ENCODE measurements at regions not wholly inside any gene's neighbourhood (a gene's known extent, or its start where the extent isn't known, plus 50 kb on each side); places are given as distances from the start of the nearest gene placed in this dataset.
A peak's percentile ranks its signal among the peaks of the same experiment; 100 is the strongest.

- no peak overlapping the region for H3K4ac ChIP-seq (ENCODE audit: low read depth, low read length)
- H3K9ac ChIP-seq (ENCODE audit: low read length): no peak overlapping the region
- no peak overlapping the region for H2AK5ac ChIP-seq (ENCODE audit: low read length)
- H3K56ac ChIP-seq (ENCODE audit: low read length): no peak overlapping the region
- H3K27ac ChIP-seq (ENCODE audit: low read depth, low read length): no peak overlapping the region
- no peak overlapping the region for H2BK120ac ChIP-seq (ENCODE audit: low read depth, low read length)
- H2BK15ac ChIP-seq (replicated peaks; ENCODE audit: low read depth): no peak overlapping the region
- peaks cover 2% of the 10 kb centered on the region for H3K4me1 ChIP-seq (ENCODE audit: control insufficient read depth, low read depth, low read length)
- H4K8ac ChIP-seq (ENCODE audit: low read depth, low read length): no peak overlapping the region
- H4K5ac ChIP-seq (ENCODE audit: low read length): no peak overlapping the region
- DNase-seq: no peak
- no peak overlapping the region for H3K23ac ChIP-seq (ENCODE audit: low read length)
- H3K4me3 ChIP-seq (ENCODE audit: low read length): no peak overlapping the region
- no peak overlapping the region for H2BK5ac ChIP-seq (ENCODE audit: low read length)
- H3K4me2 ChIP-seq (ENCODE audit: low read length): no peak overlapping the region
- no peaks in the 10 kb centered on the region for H3K36me3 ChIP-seq (ENCODE audit: control insufficient read depth, insufficient read depth, low read length)
- H3K79me2 ChIP-seq (ENCODE audit: control insufficient read depth, insufficient read depth, low read length): no peaks in the 10 kb centered on the region
- H3K18ac ChIP-seq (ENCODE audit: low read length): no peak overlapping the region
- no peaks in the 10 kb centered on the region for H3K27me3 ChIP-seq (ENCODE audit: insufficient read depth, low read length, poor library complexity)
- no peaks in the 10 kb centered on the region for H3K79me1 ChIP-seq (ENCODE audit: low read length)
Measured at GRCh38 chr7:94264756-94265155, 129.9 kb upstream of the COL1A2 start.

DNA sequence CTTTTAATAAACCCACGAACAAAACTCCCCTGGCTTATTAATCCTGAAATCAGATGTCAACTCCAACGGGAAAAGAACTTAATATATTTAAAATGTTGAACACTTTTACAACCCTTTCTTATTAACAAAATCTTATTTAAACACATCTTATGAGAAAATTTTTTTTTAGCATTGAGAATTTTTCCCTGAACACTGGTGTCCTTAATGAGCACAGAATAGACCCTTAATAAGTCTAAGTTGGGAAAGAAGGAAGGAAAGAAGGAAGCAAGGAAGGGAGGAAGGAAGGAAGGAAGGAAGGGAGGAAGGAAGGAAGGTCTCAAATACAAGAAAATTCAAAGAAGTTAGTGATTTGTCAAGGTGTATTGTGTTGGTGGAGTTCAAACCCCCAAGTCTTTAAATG is 129.2 kb upstream of the COL1A2 start:
- Histone ChIP-seq H3K4me2 (ENCODE audit: low read length) (no peak overlapping the region), H3K79me1 (ENCODE audit: low read length) (no peaks in the 10 kb centered on the region), H3K4me3 (ENCODE audit: low read length) (no peak overlapping the region), H2BK15ac (replicated peaks; ENCODE audit: low read depth) (no peak overlapping the region), H3K23ac (ENCODE audit: low read length) (no peak overlapping the region), H2AK5ac (ENCODE audit: low read length) (no peak overlapping the region), H3K36me3 (ENCODE audit: control insufficient read depth, insufficient read depth, low read length) (no peaks in the 10 kb centered on the region), H3K9ac (ENCODE audit: low read length) (no peak overlapping the region), H3K18ac (ENCODE audit: low read length) (no peak overlapping the region), H4K8ac (ENCODE audit: low read depth, low read length) (no peak overlapping the region), H3K27me3 (ENCODE audit: insufficient read depth, low read length, poor library complexity) (no peaks in the 10 kb centered on the region), H2BK120ac (ENCODE audit: low read depth, low read length) (no peak overlapping the region), H2BK5ac (ENCODE audit: low read length) (no peak overlapping the region), H3K27ac (ENCODE audit: low read depth, low read length) (no peak overlapping the region), H3K4me1 (ENCODE audit: control insufficient read depth, low read depth, low read length) (peaks cover 2% of the 10 kb centered on the region), H3K56ac (ENCODE audit: low read length) (no peak overlapping the region), H4K5ac (ENCODE audit: low read length) (no peak overlapping the region), H3K79me2 (ENCODE audit: control insufficient read depth, insufficient read depth, low read length) (no peaks in the 10 kb centered on the region), H3K4ac (ENCODE audit: low read depth, low read length) (no peak overlapping the region)
- DNase-seq: no peak
- 100% methylated on average over 2 of the region's 2 CpGs for WGBS (ENCODE audit: extremely low coverage, insufficient coverage, low lambda C conversion rate)

- H3K27me3 ChIP-seq (ENCODE audit: insufficient read depth, low read length, poor library complexity): no peaks in the 10 kb centered on the region
- H3K4me1 ChIP-seq (ENCODE audit: control insufficient read depth, low read depth, low read length): peaks cover 2% of the 10 kb centered on the region
- H3K27ac ChIP-seq (ENCODE audit: low read depth, low read length): no peak overlapping the region
- H3K79me1 ChIP-seq (ENCODE audit: low read length): no peaks in the 10 kb centered on the region
- H3K56ac ChIP-seq (ENCODE audit: low read length): no peak overlapping the region
- no peaks in the 10 kb centered on the region for H3K79me2 ChIP-seq (ENCODE audit: control insufficient read depth, insufficient read depth, low read length)
- DNase-seq: no peak
- H3K9ac ChIP-seq (ENCODE audit: low read length): no peak overlapping the region
- WGBS (ENCODE audit: extremely low coverage, insufficient coverage, low lambda C conversion rate): no CpG with 5 or more reads among the region's 3 CpGs
- H3K36me3 ChIP-seq (ENCODE audit: control insufficient read depth, insufficient read depth, low read length): no peaks in the 10 kb centered on the region
- H2BK15ac ChIP-seq (replicated peaks; ENCODE audit: low read depth): no peak overlapping the region
- no peak overlapping the region for H3K4me2 ChIP-seq (ENCODE audit: low read length)
- H4K5ac ChIP-seq (ENCODE audit: low read length): no peak overlapping the region
- no peak overlapping the region for H2BK5ac ChIP-seq (ENCODE audit: low read length)
- H2BK120ac ChIP-seq (ENCODE audit: low read depth, low read length): no peak overlapping the region
- no peak overlapping the region for H3K4me3 ChIP-seq (ENCODE audit: low read length)
- no peak overlapping the region for H3K23ac ChIP-seq (ENCODE audit: low read length)
- H3K18ac ChIP-seq (ENCODE audit: low read length): no peak overlapping the region
- H4K8ac ChIP-seq (ENCODE audit: low read depth, low read length): no peak overlapping the region
- H2AK5ac ChIP-seq (ENCODE audit: low read length): no peak overlapping the region
- no peak overlapping the region for H3K4ac ChIP-seq (ENCODE audit: low read depth, low read length)
Measured at GRCh38 chr7:94266238-94266644, 128.5 kb upstream of the COL1A2 start.

- Histone ChIP-seq H3K56ac (ENCODE audit: low read length) (no peak overlapping the region), H3K18ac (ENCODE audit: low read length) (no peak overlapping the region), H3K4me2 (ENCODE audit: low read length) (no peak overlapping the region), H4K8ac (ENCODE audit: low read depth, low read length) (no peak overlapping the region), H3K23ac (ENCODE audit: low read length) (no peak overlapping the region), H3K79me1 (ENCODE audit: low read length) (no peaks in the 10 kb centered on the region), H3K4me3 (ENCODE audit: low read length) (no peak overlapping the region), H3K4ac (ENCODE audit: low read depth, low read length) (no peak overlapping the region), H2BK15ac (replicated peaks; ENCODE audit: low read depth) (no peak overlapping the region), H3K36me3 (ENCODE audit: control insufficient read depth, insufficient read depth, low read length) (no peaks in the 10 kb centered on the region), H4K5ac (ENCODE audit: low read length) (no peak overlapping the region), H3K79me2 (ENCODE audit: control insufficient read depth, insufficient read depth, low read length) (no peaks in the 10 kb centered on the region), H3K4me1 (ENCODE audit: control insufficient read depth, low read depth, low read length) (no peaks in the 10 kb centered on the region), H3K9ac (ENCODE audit: low read length) (no peak overlapping the region), H2AK5ac (ENCODE audit: low read length) (no peak overlapping the region), H3K27me3 (ENCODE audit: insufficient read depth, low read length, poor library complexity) (no peaks in the 10 kb centered on the region), H2BK120ac (ENCODE audit: low read depth, low read length) (no peak overlapping the region), H2BK5ac (ENCODE audit: low read length) (no peak overlapping the region), H3K27ac (ENCODE audit: low read depth, low read length) (no peak overlapping the region)
- WGBS (ENCODE audit: extremely low coverage, insufficient coverage, low lambda C conversion rate): no CpG with 5 or more reads among the region's 1 CpG
- DNase-seq: no peak
Measured at GRCh38 chr7:94270772-94271171, 123.9 kb upstream of the COL1A2 start.

DNA sequence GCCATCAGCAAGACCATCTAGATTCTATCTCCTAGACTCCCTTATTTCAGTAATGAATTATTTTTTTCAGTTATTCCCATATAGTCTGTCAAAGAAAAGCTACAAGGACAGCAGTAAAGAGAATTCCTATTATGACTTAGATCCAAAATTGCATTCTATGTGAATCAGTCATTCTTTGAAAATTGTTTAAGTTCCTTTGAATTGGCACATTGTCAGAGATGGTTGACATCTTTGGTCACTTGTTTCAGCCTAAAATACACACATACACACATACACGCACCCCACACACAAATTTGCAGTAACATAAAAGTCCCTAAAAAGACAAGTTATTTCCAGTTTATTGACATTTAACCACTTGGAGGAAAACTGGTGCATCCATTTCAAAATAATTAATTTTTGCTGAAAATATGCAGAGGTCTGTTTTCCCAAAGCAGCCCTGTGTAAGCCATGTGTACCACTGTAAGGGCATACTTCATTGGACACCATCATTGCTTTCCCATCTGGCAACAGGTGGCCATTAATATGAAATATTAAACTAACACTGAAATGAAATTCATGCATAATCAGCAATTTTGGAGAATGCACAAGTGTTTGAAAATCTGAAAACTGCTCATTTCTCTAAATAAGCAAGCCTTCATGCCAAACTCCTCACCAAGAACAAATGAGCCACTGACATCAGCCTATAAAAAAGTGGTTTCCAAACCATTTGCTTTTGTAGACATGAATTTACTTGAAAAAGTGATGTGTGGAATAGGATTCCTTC is 121.7 kb upstream of the COL1A2 start:
- Histone ChIP-seq H3K27ac (ENCODE audit: low read depth, low read length) (no peak overlapping the region), H3K18ac (ENCODE audit: low read length) (no peak overlapping the region), H3K4ac (ENCODE audit: low read depth, low read length) (no peak overlapping the region), H3K79me2 (ENCODE audit: control insufficient read depth, insufficient read depth, low read length) (no peaks in the 10 kb centered on the region), H3K9ac (ENCODE audit: low read length) (no peak overlapping the region), H4K8ac (ENCODE audit: low read depth, low read length) (no peak overlapping the region), H4K5ac (ENCODE audit: low read length) (no peak overlapping the region), H3K4me2 (ENCODE audit: low read length) (no peak overlapping the region), H2BK5ac (ENCODE audit: low read length) (no peak overlapping the region), H3K56ac (ENCODE audit: low read length) (no peak overlapping the region), H3K23ac (ENCODE audit: low read length) (no peak overlapping the region), H3K36me3 (ENCODE audit: control insufficient read depth, insufficient read depth, low read length) (no peaks in the 10 kb centered on the region), H3K79me1 (ENCODE audit: low read length) (no peaks in the 10 kb centered on the region), H2BK120ac (ENCODE audit: low read depth, low read length) (no peak overlapping the region), H3K27me3 (ENCODE audit: insufficient read depth, low read length, poor library complexity) (no peaks in the 10 kb centered on the region), H2BK15ac (replicated peaks; ENCODE audit: low read depth) (no peak overlapping the region), H3K4me3 (ENCODE audit: low read length) (no peak overlapping the region), H2AK5ac (ENCODE audit: low read length) (no peak overlapping the region), H3K4me1 (ENCODE audit: control insufficient read depth, low read depth, low read length) (no peaks in the 10 kb centered on the region)
- no CpG with 5 or more reads among the region's 1 CpG for WGBS (ENCODE audit: extremely low coverage, insufficient coverage, low lambda C conversion rate)
- DNase-seq: no peak

- Histone ChIP-seq H2BK120ac (ENCODE audit: low read depth, low read length) (no peak overlapping the region), H3K27me3 (ENCODE audit: insufficient read depth, low read length, poor library complexity) (no peaks in the 10 kb centered on the region), H2BK5ac (ENCODE audit: low read length) (no peak overlapping the region), H3K79me1 (ENCODE audit: low read length) (no peaks in the 10 kb centered on the region), H3K36me3 (ENCODE audit: control insufficient read depth, insufficient read depth, low read length) (no peaks in the 10 kb centered on the region), H3K23ac (ENCODE audit: low read length) (no peak overlapping the region), H2BK15ac (replicated peaks; ENCODE audit: low read depth) (peak overlapping the region; percentile 57), H3K18ac (ENCODE audit: low read length) (no peak overlapping the region), H3K27ac (ENCODE audit: low read depth, low read length) (no peak overlapping the region), H4K8ac (ENCODE audit: low read depth, low read length) (no peak overlapping the region), H4K5ac (ENCODE audit: low read length) (no peak overlapping the region), H3K4me2 (ENCODE audit: low read length) (no peak overlapping the region), H3K56ac (ENCODE audit: low read length) (no peak overlapping the region), H3K4me3 (ENCODE audit: low read length) (no peak overlapping the region), H2AK5ac (ENCODE audit: low read length) (no peak overlapping the region), H3K9ac (ENCODE audit: low read length) (no peak overlapping the region), H3K4ac (ENCODE audit: low read depth, low read length) (no peak overlapping the region), H3K4me1 (ENCODE audit: control insufficient read depth, low read depth, low read length) (no peaks in the 10 kb centered on the region), H3K79me2 (ENCODE audit: control insufficient read depth, insufficient read depth, low read length) (no peaks in the 10 kb centered on the region)
- peak; percentile 43 for DNase-seq
- no CpG with 5 or more reads among the region's 3 CpGs for WGBS (ENCODE audit: extremely low coverage, insufficient coverage, low lambda C conversion rate)
Measured at GRCh38 chr7:94274828-94275227, 119.9 kb upstream of the COL1A2 start.
